VCaP (cell line): ENCODE measurements at regions not wholly inside any gene's neighbourhood (a gene's known extent, or its start where the extent isn't known, plus 50 kb on each side); places are given as distances from the start of the nearest gene placed in this dataset.
"Not testable (repeated sequence)": the region's sequence is repeated elsewhere in the genome, so short reads cannot be mapped to it uniquely, and the experiment has no call there.

Source experiments
- H3K27ac ChIP-seq: fragments of 450-650 bp; 2 replicates; pipeline ENCODE4 v1.5.1; 2017
- CTCF ChIP-seq: fragments of 450-650 bp; conservative IDR thresholded peaks from 2 replicates; pipeline ENCODE4 v1.5.1; 2017; ENCODE audit warnings: mild to moderate bottlenecking, moderate library complexity

- TF ChIP-seq CTCF, result no peak
- H3K27ac ChIP-seq, result no peak overlapping the region
These were observed 127.8 kb downstream of the HS3ST3B1 start for GRCh38 chr17:14428648-14429029.

GRCh38 chr17:14427900-14428647, 127.2 kb downstream of the HS3ST3B1 start:
- H3K27ac ChIP-seq, result no peak overlapping the region

GRCh38 chr17:14423156-14423555, 122.3 kb downstream of the HS3ST3B1 start:
- not testable (repeated sequence) for H3K27ac ChIP-seq

More at GRCh38 chr17:14427900-14428647, 127.2 kb downstream of the HS3ST3B1 start:
- TF ChIP-seq CTCF, result no peak

- H3K27ac ChIP-seq, result no peak overlapping the region
- no peak for TF ChIP-seq CTCF
These were observed 116.5 kb downstream of the HS3ST3B1 start for GRCh38 chr17:14417336-14417735.

GRCh38 chr17:14409292-14409691, 108.4 kb downstream of the HS3ST3B1 start:
- TF ChIP-seq CTCF, result no peak
- no peak overlapping the region for H3K27ac ChIP-seq

GRCh38 chr17:14407541-14407940, 106.7 kb downstream of the HS3ST3B1 start:
- no peak for TF ChIP-seq CTCF
- no peak overlapping the region for H3K27ac ChIP-seq

- no peak for TF ChIP-seq CTCF
- no peak overlapping the region for H3K27ac ChIP-seq
These were observed 104.3 kb downstream of the HS3ST3B1 start for GRCh38 chr17:14405189-14405588.
